Kidney glomerular epithelial cell (primary cell): ENCODE measurements at regions not wholly inside any gene's neighbourhood (a gene's known extent, or its start where the extent isn't known, plus 50 kb on each side); places are given as distances from the start of the nearest gene placed in this dataset.

Experiments used
- DNase-seq: peaks from one replicate; lab custom pipeline; 2025; lab: John Stamatoyannopoulos, UW

GRCh38 chr5:5795074-5795771 lies 372.7 kb downstream of the ICE1 start:
- DNase-seq = no peak

- no peak for DNase-seq
Measured at GRCh38 chr5:5794118-5794560, 371.7 kb downstream of the ICE1 start.

- no peak for DNase-seq
Measured at GRCh38 chr5:5793242-5794117, 371.0 kb downstream of the ICE1 start.

- no peak for DNase-seq
Measured at GRCh38 chr5:5792106-5792505, 369.6 kb downstream of the ICE1 start.

GRCh38 chr5:5788793-5789192 lies 366.3 kb downstream of the ICE1 start:
- no peak for DNase-seq

GRCh38 chr5:5787373-5787772 lies 364.9 kb downstream of the ICE1 start:
- DNase-seq = no peak

- no peak for DNase-seq
Measured at GRCh38 chr5:5784101-5784500, 361.6 kb downstream of the ICE1 start.

- peak; percentile 33 for DNase-seq
Measured at GRCh38 chr5:5783021-5783420, 360.5 kb downstream of the ICE1 start.

GRCh38 chr5:5782402-5782801 lies 359.9 kb downstream of the ICE1 start:
- DNase-seq = no peak

GRCh38 chr5:5781335-5781734 lies 358.9 kb downstream of the ICE1 start:
- DNase-seq = no peak

GRCh38 chr5:5780253-5780652 lies 357.8 kb downstream of the ICE1 start:
- no peak for DNase-seq

GRCh38 chr5:5777013-5777412 lies 354.5 kb downstream of the ICE1 start:
- no peak for DNase-seq

GRCh38 chr5:5772202-5772601 lies 349.7 kb downstream of the ICE1 start:
- DNase-seq = no peak

- no peak for DNase-seq
Measured at GRCh38 chr5:5770825-5771224, 348.3 kb downstream of the ICE1 start.

- no peak for DNase-seq
Measured at GRCh38 chr5:5767286-5767928, 344.9 kb downstream of the ICE1 start.

- DNase-seq = no peak
Measured at GRCh38 chr5:5765066-5765850, 342.8 kb downstream of the ICE1 start.

- DNase-seq = no peak
Measured at GRCh38 chr5:5764246-5764645, 341.8 kb downstream of the ICE1 start.

- DNase-seq = no peak
Measured at GRCh38 chr5:5756762-5757161, 334.3 kb downstream of the ICE1 start.

- DNase-seq = no peak
Measured at GRCh38 chr5:5755888-5756287, 333.4 kb downstream of the ICE1 start.

GRCh38 chr5:5752844-5753243 lies 330.4 kb downstream of the ICE1 start:
- DNase-seq = no peak

- no peak for DNase-seq
Measured at GRCh38 chr5:5751987-5752386, 329.5 kb downstream of the ICE1 start.

- DNase-seq = no peak
Measured at GRCh38 chr5:5751498-5751897, 329.0 kb downstream of the ICE1 start.
